HG02884 (cell line): ENCODE measurements at regions not wholly inside any gene's neighbourhood (a gene's known extent, or its start where the extent isn't known, plus 50 kb on each side); places are given as distances from the start of the nearest gene placed in this dataset.

Experiments used
- ATAC-seq: cut with Tn5 transposase; IDR thresholded peaks from one replicate; pipeline ENCODE4 v1.9.1; 2021; ENCODE audit warnings: mild to moderate bottlenecking, moderate library complexity; ENCODE audit not compliant: unreplicated experiment

DNA sequence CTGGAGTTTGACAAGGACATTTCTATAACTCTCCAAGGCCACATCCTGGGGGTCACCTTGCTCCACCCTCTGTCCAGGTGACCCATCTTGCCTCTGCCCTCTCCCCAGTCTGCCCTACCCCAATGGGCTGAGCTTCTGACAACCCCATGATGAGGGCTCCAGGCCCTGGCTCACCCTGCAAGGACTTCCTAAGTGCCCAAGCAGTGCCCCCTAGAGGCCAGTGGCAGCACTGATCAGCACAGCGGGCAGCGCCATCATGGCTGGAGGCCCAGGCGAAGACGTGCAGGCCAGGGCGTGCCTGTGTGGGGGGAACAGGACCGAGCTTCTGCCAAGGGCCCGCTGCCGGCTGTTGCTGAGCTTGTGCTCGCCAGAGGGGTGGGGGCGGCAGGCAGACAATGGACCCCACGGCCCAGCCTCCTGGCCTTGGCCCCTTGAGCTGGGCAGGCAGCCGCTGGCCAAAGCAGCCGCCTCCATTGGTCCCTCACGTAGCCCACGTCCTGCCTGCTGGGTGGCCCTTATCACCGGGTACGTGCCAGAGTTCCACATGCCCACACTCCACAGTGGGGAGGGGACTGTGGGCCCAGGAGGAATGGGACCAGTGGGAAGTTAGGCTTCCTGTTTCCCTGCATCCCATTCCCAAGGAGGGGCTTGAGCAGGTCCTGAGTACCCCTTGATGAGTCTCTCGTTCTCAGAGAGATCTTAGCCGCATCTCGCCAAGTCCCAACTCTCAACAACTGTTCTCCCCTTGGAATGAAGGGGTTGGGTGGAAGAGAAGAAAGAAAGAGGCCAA lies 64.3 kb downstream of the MRPL14 start:
- ATAC-seq, result no peak

DNA sequence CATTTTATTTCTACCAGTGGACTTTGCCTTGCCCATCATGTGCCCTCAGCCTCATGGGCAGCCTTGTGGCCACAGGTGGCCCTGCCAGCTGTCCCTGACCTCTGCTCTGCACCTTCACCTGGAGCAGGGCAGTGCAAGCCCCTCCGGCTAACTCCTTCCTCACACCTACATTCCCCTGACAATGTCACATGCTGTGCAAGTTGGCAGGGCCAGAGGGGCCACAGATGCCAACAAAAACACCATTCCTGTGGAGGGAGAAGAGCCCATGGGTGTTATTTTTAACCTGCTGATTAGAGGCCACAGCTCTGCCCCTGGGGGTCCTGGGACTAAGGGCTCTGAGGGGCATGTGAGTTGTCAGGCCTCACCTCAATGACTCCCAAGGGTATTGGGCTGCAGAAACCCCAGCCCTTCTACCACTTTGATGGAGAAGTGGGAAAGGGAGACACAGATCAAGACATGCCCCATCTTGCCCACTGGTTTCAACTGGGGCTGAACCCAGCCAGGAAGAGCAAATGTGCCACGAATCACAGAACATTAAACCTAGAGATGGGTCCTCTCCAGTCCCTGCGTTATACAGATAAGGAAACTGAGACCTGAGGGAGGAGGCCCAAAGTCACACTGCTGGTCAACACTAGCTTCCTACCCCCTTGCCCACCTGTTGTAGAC lies 65.0 kb downstream of the MRPL14 start:
- no peak for ATAC-seq

DNA sequence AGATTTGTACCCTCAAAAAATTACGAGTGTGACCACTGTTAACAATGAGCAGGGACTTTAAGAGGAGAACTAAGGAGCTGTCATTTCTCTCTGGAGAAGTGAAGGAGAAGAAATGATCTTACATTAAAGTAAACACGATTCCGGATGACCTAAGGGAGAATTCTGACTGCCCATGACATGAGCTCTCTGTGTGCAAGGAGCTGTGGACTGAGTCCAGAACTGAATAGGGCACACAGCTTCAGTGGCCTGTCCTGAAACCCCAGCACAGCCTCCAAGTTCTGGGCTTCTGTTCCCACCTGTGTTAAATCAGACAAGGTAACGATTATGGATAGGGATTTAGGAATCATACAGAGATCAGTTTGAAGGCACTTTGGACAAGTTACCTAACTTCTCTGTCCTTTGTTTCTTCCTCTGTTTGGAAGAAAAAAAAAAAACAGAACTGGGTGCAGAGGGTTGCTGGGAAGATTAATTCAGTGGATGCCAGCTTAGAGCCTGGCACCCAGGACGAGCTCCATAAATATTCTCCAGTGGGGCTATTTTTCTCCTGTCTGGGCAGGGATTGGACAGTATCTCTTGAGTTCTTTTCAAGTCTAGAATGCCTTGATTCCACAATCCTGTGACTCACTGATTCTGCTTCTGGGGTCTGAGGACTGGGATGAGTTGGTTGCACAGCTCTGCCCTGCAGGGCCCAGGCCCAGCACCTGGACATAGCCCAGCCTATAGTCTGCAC lies 65.7 kb downstream of the MRPL14 start:
- no peak for ATAC-seq

DNA sequence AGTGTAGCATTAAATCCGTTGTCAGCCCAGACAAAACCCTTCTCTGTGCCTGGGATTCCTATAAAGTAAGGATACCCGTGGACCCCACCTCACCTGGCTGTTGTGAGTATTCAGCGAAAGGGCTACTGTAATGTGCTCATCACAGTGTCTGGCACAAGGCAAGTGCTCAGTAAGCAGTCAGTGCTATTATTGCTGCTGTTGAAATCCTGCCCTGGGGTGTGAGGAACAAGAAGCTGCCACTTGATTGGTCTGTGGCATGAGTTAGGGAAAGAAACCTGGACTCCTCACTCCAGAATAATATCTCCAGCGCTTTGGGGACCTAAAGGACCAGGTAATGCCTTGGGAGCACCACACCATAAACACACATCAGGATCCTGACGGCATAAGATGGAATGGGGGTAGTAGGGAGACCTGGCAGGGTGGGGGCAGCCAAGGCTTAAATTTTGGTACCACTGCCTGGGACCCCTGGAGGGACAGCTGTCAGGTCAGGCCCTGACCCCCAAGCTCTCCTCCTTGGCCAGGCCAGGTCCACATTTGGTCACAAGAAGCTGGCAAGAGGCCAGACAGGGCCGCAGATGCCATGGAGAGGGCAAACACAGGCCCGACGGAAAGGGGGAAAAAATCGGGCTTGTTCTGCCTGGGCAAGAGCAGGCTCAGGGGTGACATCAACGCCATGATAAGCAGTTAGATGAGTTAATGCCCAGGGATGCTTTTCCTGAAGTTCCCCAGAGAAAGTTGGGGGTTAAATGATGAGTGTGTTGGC lies 66.5 kb downstream of the MRPL14 start:
- ATAC-seq, result no peak

DNA sequence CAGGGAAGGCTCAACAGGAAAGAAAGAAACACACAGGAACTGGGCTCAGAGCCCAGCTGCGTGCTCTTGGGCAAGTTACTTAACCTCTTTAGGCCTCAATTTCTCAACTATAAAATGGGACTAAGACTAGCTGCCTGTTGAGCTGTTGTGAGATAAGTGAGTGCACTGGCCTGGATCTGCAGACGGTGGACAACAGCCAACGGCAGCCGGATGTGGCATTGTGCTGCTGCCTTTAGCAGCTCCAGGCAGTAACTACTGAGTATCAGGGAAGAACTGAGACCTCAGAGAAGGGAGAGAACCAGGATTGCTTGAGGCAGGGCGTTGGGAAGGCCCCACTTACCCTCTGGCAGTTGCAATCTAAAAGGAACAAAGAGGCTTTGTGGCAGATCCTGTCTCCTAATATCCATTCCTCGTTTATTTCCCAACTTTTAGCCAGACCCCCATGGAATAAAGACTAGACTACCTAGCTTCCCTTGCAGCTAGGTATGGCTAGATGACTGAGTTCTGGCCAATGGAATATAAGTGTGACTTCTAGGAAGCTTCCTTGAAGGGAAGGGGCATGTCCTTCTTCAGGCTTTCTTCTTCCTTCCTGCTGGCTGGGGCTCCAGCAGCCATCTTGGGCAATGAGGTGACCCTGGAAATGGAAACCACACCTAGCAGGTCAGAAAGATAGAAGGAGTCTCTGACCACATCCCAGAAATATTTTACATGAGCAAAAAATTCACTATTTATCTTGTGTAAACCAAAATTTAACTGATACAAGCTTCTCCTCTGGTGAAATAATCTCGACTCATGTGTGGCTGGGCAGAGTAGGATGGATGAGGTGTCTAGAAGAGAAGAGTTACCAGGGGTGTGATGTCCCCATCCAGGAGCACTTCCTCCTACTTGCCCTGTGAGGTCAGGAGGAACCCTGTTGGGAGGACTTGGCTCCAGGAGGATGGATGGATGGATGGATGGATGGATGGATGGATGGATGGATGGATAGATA lies 67.6 kb downstream of the MRPL14 start:
- ATAC-seq, result no peak

DNA sequence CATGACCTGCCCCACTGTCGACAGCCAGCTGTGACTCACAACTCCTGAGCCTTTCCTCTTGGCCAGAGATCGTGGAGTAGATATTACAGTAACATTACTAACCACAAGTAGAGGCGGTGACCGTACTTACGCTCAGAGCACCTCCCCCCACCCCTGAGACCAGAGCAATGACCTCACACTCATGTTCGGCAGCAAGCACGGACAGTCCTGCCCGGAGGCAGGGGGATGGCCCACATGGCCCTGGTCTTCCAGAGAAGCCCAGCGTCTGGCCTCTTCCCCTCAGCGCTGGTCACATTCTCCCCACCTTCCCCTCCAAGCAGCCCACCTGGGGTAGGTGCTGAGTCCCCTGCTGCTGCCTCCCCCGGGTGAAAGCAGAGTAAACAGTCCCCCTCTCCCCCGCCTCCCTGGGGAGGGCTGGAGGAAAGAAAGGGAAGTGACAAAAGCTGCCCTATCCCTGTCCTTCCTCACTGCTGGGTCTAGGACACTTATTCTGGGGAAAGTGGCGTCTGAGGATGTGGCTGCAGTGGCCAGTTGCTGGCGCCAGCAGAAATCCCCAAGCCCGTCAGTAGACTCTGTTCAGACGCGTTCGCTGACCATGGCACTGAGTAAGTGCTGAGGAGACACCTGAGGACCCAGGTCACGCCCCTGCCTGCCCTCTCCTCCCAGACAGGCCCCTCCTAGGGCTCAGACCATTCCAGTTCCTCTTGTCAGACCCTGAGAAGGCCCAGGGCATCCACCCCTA lies 68.5 kb downstream of the MRPL14 start:
- ATAC-seq, result peak; percentile 72

DNA sequence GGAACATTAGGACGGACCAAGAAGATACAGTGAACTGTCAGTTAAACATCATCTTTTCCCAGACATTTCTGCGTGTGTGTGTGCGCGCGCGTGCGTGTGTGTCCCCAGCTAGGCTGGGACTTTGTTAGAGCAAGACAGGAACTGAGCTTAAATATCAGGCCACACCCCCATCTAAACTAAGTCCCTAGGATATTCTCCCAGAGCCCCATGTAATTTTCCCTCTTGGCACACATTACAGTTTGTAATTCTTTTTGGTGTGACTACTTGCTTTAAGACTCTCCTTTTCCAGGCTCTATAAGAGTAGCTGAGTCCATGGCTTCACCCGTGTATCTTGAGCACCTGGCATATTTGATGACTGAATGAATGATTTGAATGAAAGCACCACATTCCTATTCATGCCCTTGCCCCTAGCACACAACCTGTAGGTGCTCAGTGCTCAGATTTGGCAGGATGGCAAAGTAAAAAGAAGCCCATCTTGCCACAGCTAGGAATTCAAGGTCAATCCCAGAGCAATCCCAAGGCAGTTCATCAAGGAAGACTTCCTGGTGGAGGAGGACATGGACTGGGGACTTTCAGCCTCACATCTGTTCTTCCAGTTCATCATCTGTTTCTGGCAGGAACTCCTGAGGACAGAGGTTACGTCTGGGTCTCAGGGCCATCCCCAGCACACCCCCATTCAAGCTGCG lies 69.2 kb downstream of the MRPL14 start:
- ATAC-seq, result no peak

DNA sequence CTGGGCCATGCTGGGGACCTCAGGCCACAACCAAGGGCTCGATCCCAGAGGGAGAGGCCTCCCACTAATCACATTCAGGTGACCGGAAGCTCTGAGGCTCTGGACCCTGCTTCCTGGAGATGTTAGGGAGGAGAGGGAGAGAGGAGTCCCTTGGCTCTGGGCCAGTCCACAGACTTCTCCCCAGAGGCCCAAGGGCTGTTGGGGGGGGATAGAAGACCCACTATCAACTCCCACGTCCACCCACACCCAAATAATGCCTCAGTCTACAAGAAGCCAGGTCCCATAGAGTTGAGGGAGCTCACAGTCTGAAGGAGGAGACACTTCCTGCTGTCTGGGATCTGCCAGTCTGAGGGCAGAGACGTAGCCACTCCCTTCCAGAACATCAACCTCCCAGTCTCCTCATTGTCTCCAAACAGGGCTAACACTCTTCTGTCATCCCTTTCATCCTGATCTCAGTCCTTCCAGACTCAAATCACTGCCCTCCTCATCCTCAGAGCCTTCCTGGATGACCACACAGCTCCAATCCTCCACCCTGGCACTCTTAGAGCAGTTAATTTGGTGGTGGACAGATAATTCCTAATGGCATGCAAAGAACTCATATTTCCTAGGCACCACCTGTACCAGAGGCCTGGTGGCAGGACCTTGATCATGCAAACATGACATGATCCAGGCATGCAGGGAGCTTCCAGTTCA lies 69.9 kb downstream of the MRPL14 start:
- no peak for ATAC-seq

DNA sequence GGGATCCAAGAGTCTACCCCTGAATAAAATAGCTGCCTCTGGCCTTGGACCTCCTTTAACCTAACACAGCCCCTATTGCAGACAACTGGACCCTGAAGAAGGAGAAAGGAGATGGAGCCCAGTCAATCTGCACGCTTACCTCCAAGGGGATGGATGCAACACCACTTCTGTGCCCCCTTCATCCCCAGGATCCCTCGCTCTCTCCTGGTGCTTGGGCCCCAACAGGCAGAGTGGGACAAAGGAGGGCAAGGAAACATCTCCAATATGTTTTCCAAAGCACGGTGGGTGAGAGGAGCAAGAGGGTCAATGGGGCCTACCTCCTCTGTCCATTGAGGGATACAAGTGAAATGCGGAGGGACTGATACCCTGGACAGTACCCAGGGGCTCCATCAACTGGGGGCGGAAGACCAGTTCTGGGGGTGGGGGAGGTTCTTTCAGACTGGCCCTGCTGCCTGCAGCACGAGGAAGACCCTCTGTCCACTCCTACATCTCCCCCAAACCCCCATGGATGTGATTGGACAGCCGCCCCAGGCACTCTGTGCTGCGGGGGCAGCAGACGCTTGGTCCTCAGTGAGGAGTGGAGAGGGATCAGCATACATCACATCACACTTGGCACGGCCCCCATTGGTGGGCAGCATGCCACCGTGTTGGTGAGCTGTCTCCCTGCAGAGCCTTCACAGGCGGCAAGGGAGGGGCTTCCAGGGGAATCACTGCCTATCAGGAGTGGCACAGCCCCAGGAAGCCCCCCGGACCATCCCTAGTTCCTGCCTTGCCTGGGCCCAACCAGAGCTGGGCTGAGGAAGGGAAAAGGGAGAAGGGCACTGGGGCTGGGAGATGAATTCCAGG lies 70.6 kb downstream of the MRPL14 start:
- ATAC-seq, result no peak

DNA sequence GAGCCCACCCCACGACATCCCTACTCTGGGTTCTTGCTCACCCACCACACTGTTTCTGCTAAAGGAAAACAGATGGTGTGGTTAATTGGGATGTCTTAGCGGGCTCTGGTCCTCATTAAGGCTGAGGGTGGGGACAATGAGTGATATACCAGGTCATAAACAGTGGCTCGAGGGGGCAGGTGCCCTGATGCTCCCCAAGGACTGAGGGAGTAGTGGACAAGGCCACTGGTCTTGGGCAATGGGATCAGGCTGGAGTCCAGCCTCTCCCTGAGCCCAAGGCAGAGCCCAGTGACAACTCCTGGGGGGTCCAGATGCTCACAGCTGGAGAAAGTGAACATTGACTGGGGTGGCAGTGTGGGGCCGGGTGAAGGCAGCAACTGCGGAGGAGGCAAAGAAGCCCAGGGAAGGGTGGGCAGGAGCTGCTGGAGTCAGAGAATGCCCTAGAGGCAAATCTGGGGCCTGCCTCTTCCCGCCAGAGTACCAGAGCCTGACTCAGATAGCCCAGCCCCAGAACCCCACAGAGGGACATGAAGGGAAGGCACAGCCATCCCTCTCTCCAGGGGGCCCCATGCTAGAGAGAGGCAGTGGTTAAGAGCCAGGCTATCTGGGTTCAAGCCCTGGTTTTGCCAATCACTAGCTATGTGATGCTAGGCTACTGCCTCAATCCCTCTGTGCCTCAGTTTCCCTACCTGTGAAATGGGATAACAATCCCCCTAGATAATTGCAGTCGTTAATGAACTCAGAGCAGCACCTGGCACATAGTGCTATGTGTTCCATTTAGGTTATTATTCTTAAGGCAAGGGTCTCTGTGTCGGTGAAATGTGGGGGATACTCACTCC lies 72.3 kb downstream of the MRPL14 start:
- ATAC-seq, result no peak

DNA sequence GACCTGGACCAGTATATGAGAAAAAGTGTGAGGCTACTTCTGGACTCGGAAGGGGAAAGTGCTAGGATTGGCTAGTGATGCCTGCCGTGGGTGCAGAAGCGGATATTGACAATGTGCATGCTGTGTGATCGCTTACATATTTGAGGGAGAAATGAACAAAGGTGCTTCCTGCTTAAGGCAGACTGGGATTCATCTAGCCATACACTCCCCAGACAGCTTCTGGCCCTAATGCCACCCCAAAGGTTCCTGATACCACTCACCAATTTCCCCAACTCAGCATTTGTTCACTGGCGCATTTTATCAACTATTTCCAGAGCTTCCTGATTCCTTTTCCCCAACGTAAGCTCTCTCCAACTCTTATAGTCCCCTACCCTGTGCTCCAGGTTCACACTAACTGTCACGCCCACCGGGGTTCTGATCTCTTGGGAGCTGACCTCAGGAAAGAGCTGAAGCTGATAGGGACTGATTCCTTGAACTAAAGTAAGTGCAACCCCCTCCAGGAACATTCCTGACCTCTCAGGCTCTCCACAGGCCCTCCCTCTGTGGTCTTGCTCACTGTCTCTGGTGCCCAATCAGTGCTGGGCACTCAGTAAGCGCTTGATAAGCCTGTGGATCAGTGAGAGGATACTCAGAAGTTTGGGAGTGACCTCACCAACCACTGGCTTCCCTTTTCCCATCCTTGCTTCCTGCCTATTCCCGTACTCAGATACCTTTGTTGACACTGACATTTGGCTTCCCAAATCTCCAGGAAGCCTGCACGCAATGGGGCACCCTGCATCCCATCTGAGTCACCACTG lies 73.3 kb downstream of the MRPL14 start:
- no peak for ATAC-seq

DNA sequence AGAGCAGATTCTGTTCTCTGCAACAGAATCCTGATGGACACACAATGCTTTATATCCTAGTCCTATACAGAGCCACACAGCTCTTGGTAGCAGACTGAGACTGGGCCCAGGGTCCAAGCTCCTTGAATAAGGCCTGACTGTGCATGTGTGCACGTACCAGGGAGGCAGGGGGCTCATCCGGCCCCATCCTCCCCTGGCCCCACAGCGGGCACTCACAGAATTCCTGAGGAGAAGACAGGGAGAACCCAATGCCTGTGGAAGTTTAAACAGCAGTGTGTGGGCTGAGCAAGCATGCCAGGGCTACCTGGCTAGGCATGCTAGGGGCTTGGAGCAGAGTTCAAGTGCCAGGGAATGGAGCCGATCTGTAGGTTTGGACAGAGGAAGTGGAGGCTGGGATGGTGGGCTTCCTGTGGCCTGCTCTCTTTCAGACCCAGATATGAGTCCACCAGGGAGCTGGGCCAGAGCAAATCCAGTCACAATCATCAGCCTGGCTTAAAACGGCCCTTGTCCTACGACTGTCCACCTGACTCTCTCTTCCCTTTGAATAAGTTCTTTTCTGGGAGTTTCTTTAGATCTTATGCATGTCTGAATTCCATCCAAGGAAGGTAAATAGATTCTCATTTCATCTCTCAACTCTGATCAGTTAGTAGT lies 74.0 kb downstream of the MRPL14 start:
- ATAC-seq, result no peak

DNA sequence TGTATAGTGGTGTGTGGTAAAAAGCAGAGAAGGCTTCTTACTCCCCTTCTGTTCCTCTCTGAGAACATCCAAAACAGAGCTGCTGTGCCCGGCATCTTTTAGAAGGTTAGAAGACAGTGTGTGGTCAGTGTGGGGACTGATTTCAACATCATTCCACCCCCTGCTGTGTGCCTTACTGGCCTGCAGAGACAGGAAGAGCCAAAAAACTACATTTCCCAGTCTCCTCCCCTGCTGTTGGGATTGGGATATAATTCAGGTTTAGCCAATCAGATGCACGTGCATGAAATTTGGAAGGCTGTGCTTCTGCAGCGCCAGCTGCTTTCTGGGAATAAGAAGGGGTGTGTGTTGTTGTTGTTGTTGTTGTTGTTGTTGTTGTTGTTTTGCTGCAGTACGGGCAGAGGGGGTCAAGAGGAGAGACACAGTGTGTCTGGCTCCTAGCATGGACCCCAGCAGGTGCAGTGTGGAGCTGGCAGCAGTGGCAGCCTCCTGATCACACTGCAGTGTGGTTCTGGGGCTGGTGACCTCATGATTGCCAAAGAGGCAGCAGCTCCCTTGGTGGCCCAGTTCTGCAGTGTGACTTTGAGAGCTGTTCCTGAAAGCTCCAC lies 74.7 kb downstream of the MRPL14 start:
- ATAC-seq, result no peak

DNA sequence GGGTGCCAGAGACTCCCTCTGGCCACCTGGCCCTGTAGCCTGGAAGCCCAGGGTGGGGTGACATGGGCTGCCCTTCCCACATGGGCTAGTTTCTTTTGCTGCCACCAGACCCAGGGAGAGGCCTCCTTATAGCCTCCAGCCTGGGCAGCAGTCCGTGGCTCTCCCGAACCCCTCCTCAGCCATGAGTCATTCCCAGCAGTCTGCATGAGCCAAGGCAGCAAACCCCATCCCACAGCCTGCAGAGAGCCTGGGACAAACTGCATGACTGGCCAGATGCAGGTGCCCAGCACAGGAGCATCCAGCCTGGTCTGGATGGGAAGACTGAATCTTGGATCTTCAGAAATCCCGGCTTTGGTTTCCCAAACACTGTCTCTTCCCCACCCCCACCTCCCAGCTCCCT lies 75.7 kb downstream of the MRPL14 start:
- no peak for ATAC-seq
